ENCODE measurements at regions not wholly inside any gene's neighbourhood (a gene's known extent, or its start where the extent isn't known, plus 50 kb on each side); places are given as distances from the start of the nearest gene placed in this dataset.

DNA sequence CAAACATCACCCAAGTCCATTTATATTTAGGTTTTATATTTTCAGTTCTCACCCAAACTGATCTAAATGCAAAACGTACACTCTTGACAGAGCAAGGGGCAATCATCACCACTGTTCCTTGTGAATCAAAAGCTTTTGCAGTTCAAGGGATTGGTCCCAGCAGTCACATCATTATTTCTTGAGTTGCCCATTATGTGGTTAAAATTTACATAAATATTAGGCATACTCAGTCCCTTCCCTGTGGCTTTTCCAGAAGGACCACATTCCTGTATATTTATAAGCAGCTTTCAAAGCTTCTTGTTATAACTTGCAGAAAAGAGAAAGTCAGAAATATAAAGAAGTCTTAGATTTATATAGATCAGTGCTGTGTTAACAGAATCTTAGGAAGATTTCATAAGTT lies 224.4 kb downstream of the CLCN4 start:
- TF ChIP-seq EP300 (IDR thresholded peaks at IDR 0.05) = no peak
- no peak for TF ChIP-seq POLR2A (IDR thresholded peaks at IDR 0.05)

Measured in upper lobe of left lung (tissue), 4 donors.